Lower leg skin (tissue), 3 donors: ENCODE measurements at regions not wholly inside any gene's neighbourhood (a gene's known extent, or its start where the extent isn't known, plus 50 kb on each side); places are given as distances from the start of the nearest gene placed in this dataset.

Experiments used
- POLR2A ChIP-seq, 2 donors: fragments of 450-650 bp; IDR thresholded peaks; one replicate each; pipeline ENCODE4 v1.6.1; 2016 to 2017; ENCODE audit warnings: antibody characterized with exemption in 2 of 2, mild to moderate bottlenecking in 1 of 2, moderate library complexity in 1 of 2
- TF ChIP-seq, protein P1 (sequence below), 3 donors: fragments of 450-650 bp; IDR thresholded peaks; one replicate each; pipeline ENCODE4 v1.5.1; 2016; ENCODE audit warnings: antibody characterized with exemption in 3 of 3, mild to moderate bottlenecking in 3 of 3, moderate library complexity in 2 of 3

- TF ChIP-seq, protein P1, sequence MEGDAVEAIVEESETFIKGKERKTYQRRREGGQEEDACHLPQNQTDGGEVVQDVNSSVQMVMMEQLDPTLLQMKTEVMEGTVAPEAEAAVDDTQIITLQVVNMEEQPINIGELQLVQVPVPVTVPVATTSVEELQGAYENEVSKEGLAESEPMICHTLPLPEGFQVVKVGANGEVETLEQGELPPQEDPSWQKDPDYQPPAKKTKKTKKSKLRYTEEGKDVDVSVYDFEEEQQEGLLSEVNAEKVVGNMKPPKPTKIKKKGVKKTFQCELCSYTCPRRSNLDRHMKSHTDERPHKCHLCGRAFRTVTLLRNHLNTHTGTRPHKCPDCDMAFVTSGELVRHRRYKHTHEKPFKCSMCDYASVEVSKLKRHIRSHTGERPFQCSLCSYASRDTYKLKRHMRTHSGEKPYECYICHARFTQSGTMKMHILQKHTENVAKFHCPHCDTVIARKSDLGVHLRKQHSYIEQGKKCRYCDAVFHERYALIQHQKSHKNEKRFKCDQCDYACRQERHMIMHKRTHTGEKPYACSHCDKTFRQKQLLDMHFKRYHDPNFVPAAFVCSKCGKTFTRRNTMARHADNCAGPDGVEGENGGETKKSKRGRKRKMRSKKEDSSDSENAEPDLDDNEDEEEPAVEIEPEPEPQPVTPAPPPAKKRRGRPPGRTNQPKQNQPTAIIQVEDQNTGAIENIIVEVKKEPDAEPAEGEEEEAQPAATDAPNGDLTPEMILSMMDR (IDR thresholded peaks at IDR 0.05), result no peak
- TF ChIP-seq POLR2A (IDR thresholded peaks at IDR 0.05), result no peak
These were observed 1956.8 kb upstream of the PCDH10 start for GRCh38 chr4:131192318-131192717.
